ENCODE measurements at regions not wholly inside any gene's neighbourhood (a gene's known extent, or its start where the extent isn't known, plus 50 kb on each side); places are given as distances from the start of the nearest gene placed in this dataset.

DNA sequence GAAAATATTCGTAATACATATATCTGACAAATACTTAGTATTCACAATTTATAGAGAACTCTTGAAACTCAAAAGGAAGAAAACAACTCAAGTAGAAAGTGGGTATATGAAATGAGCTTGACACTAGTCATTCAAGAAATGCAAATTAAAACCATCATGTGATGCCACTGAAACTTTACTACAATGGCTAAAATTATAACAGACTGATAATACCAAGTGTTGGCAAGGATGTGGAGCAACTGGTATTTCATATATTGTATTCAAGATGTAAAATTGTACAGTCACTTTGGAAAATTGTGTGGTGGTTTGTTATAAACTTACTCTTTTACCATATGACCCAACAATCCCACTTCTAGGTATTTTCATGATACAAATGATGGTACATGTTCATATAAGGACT lies 68.7 kb upstream of the AGTR1 start:
- TF ChIP-seq, protein P1, sequence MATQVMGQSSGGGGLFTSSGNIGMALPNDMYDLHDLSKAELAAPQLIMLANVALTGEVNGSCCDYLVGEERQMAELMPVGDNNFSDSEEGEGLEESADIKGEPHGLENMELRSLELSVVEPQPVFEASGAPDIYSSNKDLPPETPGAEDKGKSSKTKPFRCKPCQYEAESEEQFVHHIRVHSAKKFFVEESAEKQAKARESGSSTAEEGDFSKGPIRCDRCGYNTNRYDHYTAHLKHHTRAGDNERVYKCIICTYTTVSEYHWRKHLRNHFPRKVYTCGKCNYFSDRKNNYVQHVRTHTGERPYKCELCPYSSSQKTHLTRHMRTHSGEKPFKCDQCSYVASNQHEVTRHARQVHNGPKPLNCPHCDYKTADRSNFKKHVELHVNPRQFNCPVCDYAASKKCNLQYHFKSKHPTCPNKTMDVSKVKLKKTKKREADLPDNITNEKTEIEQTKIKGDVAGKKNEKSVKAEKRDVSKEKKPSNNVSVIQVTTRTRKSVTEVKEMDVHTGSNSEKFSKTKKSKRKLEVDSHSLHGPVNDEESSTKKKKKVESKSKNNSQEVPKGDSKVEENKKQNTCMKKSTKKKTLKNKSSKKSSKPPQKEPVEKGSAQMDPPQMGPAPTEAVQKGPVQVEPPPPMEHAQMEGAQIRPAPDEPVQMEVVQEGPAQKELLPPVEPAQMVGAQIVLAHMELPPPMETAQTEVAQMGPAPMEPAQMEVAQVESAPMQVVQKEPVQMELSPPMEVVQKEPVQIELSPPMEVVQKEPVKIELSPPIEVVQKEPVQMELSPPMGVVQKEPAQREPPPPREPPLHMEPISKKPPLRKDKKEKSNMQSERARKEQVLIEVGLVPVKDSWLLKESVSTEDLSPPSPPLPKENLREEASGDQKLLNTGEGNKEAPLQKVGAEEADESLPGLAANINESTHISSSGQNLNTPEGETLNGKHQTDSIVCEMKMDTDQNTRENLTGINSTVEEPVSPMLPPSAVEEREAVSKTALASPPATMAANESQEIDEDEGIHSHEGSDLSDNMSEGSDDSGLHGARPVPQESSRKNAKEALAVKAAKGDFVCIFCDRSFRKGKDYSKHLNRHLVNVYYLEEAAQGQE (IDR thresholded peaks at IDR 0.05; ENCODE audit: insufficient read depth in 1 of 2, low read depth in 2 of 2, low read length in 1 of 2) = no peak
- TF ChIP-seq, protein P2, sequence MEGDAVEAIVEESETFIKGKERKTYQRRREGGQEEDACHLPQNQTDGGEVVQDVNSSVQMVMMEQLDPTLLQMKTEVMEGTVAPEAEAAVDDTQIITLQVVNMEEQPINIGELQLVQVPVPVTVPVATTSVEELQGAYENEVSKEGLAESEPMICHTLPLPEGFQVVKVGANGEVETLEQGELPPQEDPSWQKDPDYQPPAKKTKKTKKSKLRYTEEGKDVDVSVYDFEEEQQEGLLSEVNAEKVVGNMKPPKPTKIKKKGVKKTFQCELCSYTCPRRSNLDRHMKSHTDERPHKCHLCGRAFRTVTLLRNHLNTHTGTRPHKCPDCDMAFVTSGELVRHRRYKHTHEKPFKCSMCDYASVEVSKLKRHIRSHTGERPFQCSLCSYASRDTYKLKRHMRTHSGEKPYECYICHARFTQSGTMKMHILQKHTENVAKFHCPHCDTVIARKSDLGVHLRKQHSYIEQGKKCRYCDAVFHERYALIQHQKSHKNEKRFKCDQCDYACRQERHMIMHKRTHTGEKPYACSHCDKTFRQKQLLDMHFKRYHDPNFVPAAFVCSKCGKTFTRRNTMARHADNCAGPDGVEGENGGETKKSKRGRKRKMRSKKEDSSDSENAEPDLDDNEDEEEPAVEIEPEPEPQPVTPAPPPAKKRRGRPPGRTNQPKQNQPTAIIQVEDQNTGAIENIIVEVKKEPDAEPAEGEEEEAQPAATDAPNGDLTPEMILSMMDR (IDR thresholded peaks at IDR 0.05) = no peak
- no peak for TF ChIP-seq POLR2AphosphoS5 (IDR thresholded peaks at IDR 0.05; ENCODE audit: low read depth, low read length)

Measured in Panc1 (cell line).